ENCODE measurements at regions not wholly inside any gene's neighbourhood (a gene's known extent, or its start where the extent isn't known, plus 50 kb on each side); places are given as distances from the start of the nearest gene placed in this dataset.

DNA sequence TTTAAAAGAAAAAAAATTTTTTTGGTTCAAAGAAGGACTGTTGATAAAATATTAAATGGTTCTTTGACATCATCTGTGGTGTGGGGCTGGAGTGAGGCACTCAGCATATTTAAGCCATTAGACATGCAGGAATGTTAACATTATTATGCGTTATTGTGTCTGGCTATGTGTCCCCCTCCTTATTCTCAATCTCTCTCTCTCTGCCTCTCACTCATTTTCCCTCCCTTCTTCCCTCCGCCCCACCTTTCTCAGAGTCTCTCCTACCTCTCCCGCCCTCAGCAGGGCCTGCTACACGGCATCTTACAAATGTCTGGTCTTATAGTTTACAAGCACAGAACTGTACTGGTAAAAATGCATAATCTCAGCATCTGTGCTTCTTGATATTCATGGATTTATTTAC, 287.8 kb upstream of the TMEM161B start:
- Histone ChIP-seq H2BK12ac (ENCODE audit: insufficient read length, low read depth, low read length) (no peak overlapping the region), H3K23ac (ENCODE audit: insufficient read length, low read depth, low read length) (no peak overlapping the region), H2AFZ (ENCODE audit: low read length) (no peak overlapping the region), H3K14ac (ENCODE audit: insufficient read depth, low read length) (no peak overlapping the region), H3K18ac (ENCODE audit: insufficient read length, low read depth, low read length) (no peak overlapping the region), H3K4me2 (ENCODE audit: insufficient read depth, insufficient read length, low read length) (no peak overlapping the region), H3K79me2 (ENCODE audit: insufficient read depth, low read length) (no peaks in the 10 kb centered on the region), H3K4ac (ENCODE audit: low read depth, low read length) (no peak overlapping the region), H2BK5ac (ENCODE audit: insufficient read length, low read length) (no peak overlapping the region), H4K91ac (ENCODE audit: insufficient read length, low read depth, low read length) (no peak overlapping the region), H2AK5ac (ENCODE audit: insufficient read length, low read length) (no peak overlapping the region), H3K27ac (ENCODE audit: insufficient read length, low read depth, low read length) (no peak overlapping the region), H4K20me1 (ENCODE audit: control insufficient read depth, insufficient read depth, insufficient read length) (no peaks in the 10 kb centered on the region), H3K23me2 (ENCODE audit: insufficient read length, low read depth, low read length, poor library complexity, severe bottlenecking) (no peaks in the 10 kb centered on the region), H3T11ph (ENCODE audit: low read length) (no peak overlapping the region), H2BK20ac (ENCODE audit: low read depth, low read length, poor library complexity, severe bottlenecking) (no peak overlapping the region), H2BK15ac (ENCODE audit: low read depth, low read length) (no peak overlapping the region), H3K9ac (ENCODE audit: extremely low read depth, insufficient read length, low read length) (no peak overlapping the region), H3K79me1 (ENCODE audit: insufficient read depth, low read depth, low read length, poor library complexity, severe bottlenecking) (no peaks in the 10 kb centered on the region), H4K8ac (replicated peaks; ENCODE audit: insufficient read length, low read depth, low read length) (no peak overlapping the region), H3K4me1 (ENCODE audit: insufficient read depth, low read length) (no peaks in the 10 kb centered on the region), H3K9me3 (ENCODE audit: control insufficient read depth, low read depth, low read length) (no peaks in the 10 kb centered on the region), H2BK120ac (ENCODE audit: low read depth, low read length, poor library complexity, severe bottlenecking) (no peak overlapping the region), H3K27me3 (ENCODE audit: insufficient read depth, low read length) (no peaks in the 10 kb centered on the region), H3K56ac (ENCODE audit: insufficient read length, low read depth, low read length) (no peak overlapping the region), H4K5ac (ENCODE audit: insufficient read length, low read depth, low read length) (no peak overlapping the region)
- Mint-ChIP-seq H3K4me3 (no peak overlapping the region), H3K27me3 (ENCODE audit: low read depth) (no peaks in the 10 kb centered on the region), H3K9me3 (no peaks in the 10 kb centered on the region), H3K4me1 (peaks cover 33 to 37% of the 10 kb centered on the region in 2 experiments), H3K27ac (peak overlapping the region in 1 of 3 experiments; percentile 88; a peak in 2 of 7 replicates), H3K36me3 (ENCODE audit: insufficient read depth in 1 of 3, low read depth in 3 of 3) (no peaks in the 10 kb centered on the region)
- DNase-seq, result peak; percentile 37
- WGBS (ENCODE audit: extremely low coverage, insufficient read length, low lambda C conversion rate), result no CpG with 5 or more reads among the region's 4 CpGs
- no peak for TF ChIP-seq CTCF (conservative IDR thresholded peaks at IDR 0.05)
